Thyroid gland (tissue), 4 donors: ENCODE measurements at regions not wholly inside any gene's neighbourhood (a gene's known extent, or its start where the extent isn't known, plus 50 kb on each side); places are given as distances from the start of the nearest gene placed in this dataset.

Experiments used
- POLR2A ChIP-seq, 2 donors: fragments of 450-650 bp; IDR thresholded peaks; one replicate each; pipeline ENCODE4 v1.6.1; 2017; ENCODE audit warnings: antibody characterized with exemption in 2 of 2, mild to moderate bottlenecking in 2 of 2, moderate library complexity in 1 of 2
- TF ChIP-seq, protein P1 (sequence below), 6 experiments: fragments of 200-600 bp in 3 of 6; fragments of 450-650 bp in 3 of 6; sonication (generic) in 3 of 6; IDR thresholded peaks; one replicate each; pipeline ENCODE4 v1.5.1; 2016 to 2019; ENCODE audit warnings: antibody characterized with exemption in 6 of 6, mild to moderate bottlenecking in 2 of 6, inconsistent platforms in 1 of 6, moderate library complexity in 1 of 6

DNA sequence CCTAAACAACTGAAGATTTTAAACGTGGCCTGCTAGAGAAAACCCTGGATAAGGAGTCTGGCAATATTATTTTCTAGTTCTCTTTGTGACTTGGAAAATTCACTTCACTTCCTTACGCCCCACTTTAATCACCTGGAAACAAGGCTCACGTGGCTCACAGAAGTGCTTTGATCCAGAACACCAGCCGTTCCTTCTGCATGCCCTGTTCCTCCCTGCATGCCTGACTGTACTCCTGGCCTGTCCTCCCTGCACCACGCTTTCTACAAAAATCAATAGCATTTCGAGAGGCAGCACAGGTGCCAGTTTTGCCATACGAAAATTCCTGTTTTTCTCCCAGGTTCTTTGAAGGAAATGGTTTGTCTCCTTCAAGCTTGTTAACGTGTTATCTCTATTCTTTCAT is 474.2 kb upstream of the RGMA start:
- TF ChIP-seq, protein P1, sequence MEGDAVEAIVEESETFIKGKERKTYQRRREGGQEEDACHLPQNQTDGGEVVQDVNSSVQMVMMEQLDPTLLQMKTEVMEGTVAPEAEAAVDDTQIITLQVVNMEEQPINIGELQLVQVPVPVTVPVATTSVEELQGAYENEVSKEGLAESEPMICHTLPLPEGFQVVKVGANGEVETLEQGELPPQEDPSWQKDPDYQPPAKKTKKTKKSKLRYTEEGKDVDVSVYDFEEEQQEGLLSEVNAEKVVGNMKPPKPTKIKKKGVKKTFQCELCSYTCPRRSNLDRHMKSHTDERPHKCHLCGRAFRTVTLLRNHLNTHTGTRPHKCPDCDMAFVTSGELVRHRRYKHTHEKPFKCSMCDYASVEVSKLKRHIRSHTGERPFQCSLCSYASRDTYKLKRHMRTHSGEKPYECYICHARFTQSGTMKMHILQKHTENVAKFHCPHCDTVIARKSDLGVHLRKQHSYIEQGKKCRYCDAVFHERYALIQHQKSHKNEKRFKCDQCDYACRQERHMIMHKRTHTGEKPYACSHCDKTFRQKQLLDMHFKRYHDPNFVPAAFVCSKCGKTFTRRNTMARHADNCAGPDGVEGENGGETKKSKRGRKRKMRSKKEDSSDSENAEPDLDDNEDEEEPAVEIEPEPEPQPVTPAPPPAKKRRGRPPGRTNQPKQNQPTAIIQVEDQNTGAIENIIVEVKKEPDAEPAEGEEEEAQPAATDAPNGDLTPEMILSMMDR (IDR thresholded peaks at IDR 0.05) = no peak
- no peak for TF ChIP-seq POLR2A (IDR thresholded peaks at IDR 0.05)
